GM12873 (cell line): ENCODE measurements at regions not wholly inside any gene's neighbourhood (a gene's known extent, or its start where the extent isn't known, plus 50 kb on each side); places are given as distances from the start of the nearest gene placed in this dataset.
A peak's percentile ranks its signal among the peaks of the same experiment; 100 is the strongest.

Experiments used
- TF ChIP-seq, protein P1 (sequence below): IDR thresholded peaks from 2 replicates; pipeline ENCODE4 v1.5.1; 2012; ENCODE audit warnings: low read depth, mild to moderate bottlenecking, moderate library complexity, low read length, control low read depth; ENCODE audit not compliant: insufficient read depth; ENCODE audit errors: missing control alignments

DNA sequence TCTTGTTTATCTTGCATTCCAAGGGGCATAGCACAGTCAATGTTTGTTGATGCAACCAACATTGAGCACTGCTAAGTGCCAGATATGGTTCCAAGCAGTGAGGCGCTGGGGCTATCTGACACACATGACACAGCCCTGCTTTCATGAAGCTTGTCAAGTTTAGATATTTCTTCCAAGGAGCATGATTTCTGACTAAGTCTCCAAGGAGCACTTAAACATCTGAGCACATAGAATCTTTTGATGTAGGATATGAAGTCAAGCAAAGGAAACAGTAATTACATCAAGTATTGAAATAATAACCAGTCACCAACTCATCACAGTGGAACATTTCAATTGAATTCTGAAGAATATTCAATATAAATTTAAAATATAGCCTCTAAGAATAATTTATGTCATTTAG, 177.8 kb upstream of the USP15 start:
- TF ChIP-seq, protein P1, sequence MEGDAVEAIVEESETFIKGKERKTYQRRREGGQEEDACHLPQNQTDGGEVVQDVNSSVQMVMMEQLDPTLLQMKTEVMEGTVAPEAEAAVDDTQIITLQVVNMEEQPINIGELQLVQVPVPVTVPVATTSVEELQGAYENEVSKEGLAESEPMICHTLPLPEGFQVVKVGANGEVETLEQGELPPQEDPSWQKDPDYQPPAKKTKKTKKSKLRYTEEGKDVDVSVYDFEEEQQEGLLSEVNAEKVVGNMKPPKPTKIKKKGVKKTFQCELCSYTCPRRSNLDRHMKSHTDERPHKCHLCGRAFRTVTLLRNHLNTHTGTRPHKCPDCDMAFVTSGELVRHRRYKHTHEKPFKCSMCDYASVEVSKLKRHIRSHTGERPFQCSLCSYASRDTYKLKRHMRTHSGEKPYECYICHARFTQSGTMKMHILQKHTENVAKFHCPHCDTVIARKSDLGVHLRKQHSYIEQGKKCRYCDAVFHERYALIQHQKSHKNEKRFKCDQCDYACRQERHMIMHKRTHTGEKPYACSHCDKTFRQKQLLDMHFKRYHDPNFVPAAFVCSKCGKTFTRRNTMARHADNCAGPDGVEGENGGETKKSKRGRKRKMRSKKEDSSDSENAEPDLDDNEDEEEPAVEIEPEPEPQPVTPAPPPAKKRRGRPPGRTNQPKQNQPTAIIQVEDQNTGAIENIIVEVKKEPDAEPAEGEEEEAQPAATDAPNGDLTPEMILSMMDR: no peak

GRCh38 chr12:62098132-62098531, 162.1 kb upstream of the USP15 start:
- TF ChIP-seq, protein P1: no peak

DNA sequence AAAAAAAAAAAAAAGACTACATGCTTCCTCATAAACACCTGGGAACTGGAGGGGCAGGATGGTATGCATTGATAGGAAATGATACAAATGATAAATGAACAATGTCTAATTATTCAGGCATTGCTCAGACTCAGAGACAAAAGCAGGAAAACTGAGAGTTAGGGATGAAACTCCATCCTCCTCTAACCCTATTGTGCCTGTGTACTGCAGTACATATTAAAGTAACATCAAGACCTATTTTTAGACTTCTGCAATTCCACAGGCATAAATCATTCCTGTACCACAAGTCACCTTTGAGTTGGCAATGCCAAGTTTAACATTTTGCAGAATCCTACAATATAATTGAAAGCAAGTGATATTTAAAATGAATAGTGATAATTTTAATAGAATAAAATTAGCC, 156.5 kb upstream of the USP15 start:
- TF ChIP-seq, protein P1: no peak

GRCh38 chr12:62106547-62107185, 153.5 kb upstream of the USP15 start:
- TF ChIP-seq, protein P1: no peak

- TF ChIP-seq, protein P1: no peak
Observed at GRCh38 chr12:62113366-62114011, 146.7 kb upstream of the USP15 start.

- TF ChIP-seq, protein P1: no peak
Observed at GRCh38 chr12:62116986-62117385, 143.2 kb upstream of the USP15 start.

- TF ChIP-seq, protein P1: peak; percentile 83
Observed at GRCh38 chr12:62123721-62124203, 136.4 kb upstream of the USP15 start.
